Spleen (tissue), 7 donors: ENCODE measurements at regions not wholly inside any gene's neighbourhood (a gene's known extent, or its start where the extent isn't known, plus 50 kb on each side); places are given as distances from the start of the nearest gene placed in this dataset.

Experiments
- CTCF ChIP-seq, 11 experiments: fragments of 200-600 bp in 7 of 11; fragments of 450-650 bp in 4 of 11; sonication (generic) in 4 of 11; IDR thresholded peaks in 8 of 11; conservative IDR thresholded peaks in 3 of 11; 1 replicate in 7 of 11; 2 replicates in 4 of 11; pipeline versions ENCODE4 v1.4.0 to v1.8.0; 2016 to 2021; ENCODE audit warnings: antibody characterized with exemption in 11 of 11, inconsistent platforms in 4 of 11, mild to moderate bottlenecking in 1 of 11
- POLR2A ChIP-seq, 3 donors: fragments of 450-650 bp; IDR thresholded peaks; one replicate each; pipeline ENCODE4 v1.5.1; 2017; ENCODE audit warnings: antibody characterized with exemption in 3 of 3, mild to moderate bottlenecking in 1 of 3
- POLR2AphosphoS5 ChIP-seq, 3 donors: sonication (generic); formaldehyde crosslinking; IDR thresholded peaks; one replicate each; pipeline ENCODE4 v1.5.1; 2017; ENCODE audit warnings: antibody characterized with exemption in 3 of 3
- donor health status: DM: no; HTN: no; CAD: no; lungs with moderate emphysema.
- donor health status: DM: no; HTN: no; CAD: no.
- donor health status: DM: no; HTN: no; CAD: no.

DNA sequence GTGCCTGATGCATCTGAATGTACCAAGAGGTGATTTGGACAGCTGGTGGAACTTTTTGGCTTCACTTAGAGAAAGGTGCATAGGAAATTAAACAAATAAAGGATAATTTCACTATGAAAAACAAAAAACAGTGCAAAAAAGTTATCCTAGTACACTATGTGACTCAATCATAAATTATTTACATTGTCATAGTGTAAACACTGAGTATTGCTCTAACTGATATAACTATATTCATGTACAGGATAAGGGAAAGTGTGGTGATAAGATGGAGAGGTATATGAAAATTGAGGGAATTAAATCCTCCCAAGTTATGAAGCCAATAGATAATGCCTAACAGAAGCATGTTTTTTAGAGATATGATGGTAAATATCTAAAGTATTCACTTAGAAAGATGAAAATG, 50.2 kb upstream of the CPNE4 start:
- TF ChIP-seq POLR2A (IDR thresholded peaks at IDR 0.05): no peak
- no peak for TF ChIP-seq CTCF (IDR thresholded peaks at IDR 0.05 in 8 of 11, conservative IDR thresholded peaks at IDR 0.05 in 3 of 11)
- no peak for TF ChIP-seq POLR2AphosphoS5 (IDR thresholded peaks at IDR 0.05)
